CD14-positive monocyte (primary cell): ENCODE measurements at regions not wholly inside any gene's neighbourhood (a gene's known extent, or its start where the extent isn't known, plus 50 kb on each side); places are given as distances from the start of the nearest gene placed in this dataset.

Experiments used
- DNase-seq, 3 donors: peaks; one replicate each; pipeline ENCODE4 v3.0.0-alpha.2; 2011 to 2022
- H2AFZ ChIP-seq: 2 replicates; pipeline ENCODE4 v1.6.0; 2012; ENCODE audit warnings: mild to moderate bottlenecking, low read depth, low read length, inconsistent platforms; ENCODE audit not compliant: insufficient read depth, poor library complexity, severe bottlenecking
- H3K27ac ChIP-seq, 2 donors: 1 replicate in 1 of 2; 2 replicates in 1 of 2; pipeline ENCODE4 v1.5.1; 2012 to 2013; ENCODE audit warnings: low read length in 2 of 2, control low read depth in 1 of 2, inconsistent platforms in 1 of 2, low read depth in 1 of 2, mild to moderate bottlenecking in 1 of 2
- H3K27me3 ChIP-seq, 2 donors: one replicate each; pipeline versions ENCODE4 v1.6.0 to v1.6.1; 2011 to 2013; ENCODE audit warnings: low read length in 2 of 2; ENCODE audit not compliant: control insufficient read depth in 2 of 2, insufficient read depth in 2 of 2
- H3K36me3 ChIP-seq, 2 donors: replicated peaks in 1 of 2; 1 replicate in 1 of 2; 2 replicates in 1 of 2; pipeline versions ENCODE4 v1.5.1 to v1.6.1; 2012 to 2013; ENCODE audit warnings: low read length in 2 of 2, control low read depth in 1 of 2, inconsistent platforms in 1 of 2, mild to moderate bottlenecking in 1 of 2; ENCODE audit not compliant: insufficient read depth in 2 of 2, control insufficient read depth in 1 of 2
- H3K4me1 ChIP-seq, 2 donors: 1 replicate in 1 of 2; 2 replicates in 1 of 2; pipeline versions ENCODE4 v1.5.1 to v1.6.1; 2012 to 2013; ENCODE audit warnings: low read length in 2 of 2, control low read depth in 1 of 2, inconsistent platforms in 1 of 2, mild to moderate bottlenecking in 1 of 2, moderate library complexity in 1 of 2; ENCODE audit not compliant: insufficient read depth in 2 of 2, control insufficient read depth in 1 of 2
- H3K4me2 ChIP-seq: replicated peaks from 2 replicates; pipeline ENCODE3; 2012; ENCODE audit warnings: low read length, moderate library complexity, mild to moderate bottlenecking; ENCODE audit not compliant: poor library complexity, severe bottlenecking; ENCODE audit errors: extremely low read depth
- H3K4me3 ChIP-seq, 3 experiments: fragments of 200-600 bp in 1 of 3; sonication (generic) in 1 of 3; replicated peaks in 1 of 3; 1 replicate in 2 of 3; 2 replicates in 1 of 3; pipeline ENCODE4 v1.5.1; 2011 to 2013; ENCODE audit warnings: low read length in 3 of 3, mild to moderate bottlenecking in 3 of 3, control low read depth in 2 of 3, low read depth in 2 of 3, inconsistent platforms in 1 of 3, moderate library complexity in 1 of 3
- H3K79me2 ChIP-seq: 2 replicates; pipeline ENCODE4 v1.6.0; 2012; ENCODE audit warnings: mild to moderate bottlenecking, control low read depth, inconsistent platforms, low read length, moderate library complexity; ENCODE audit not compliant: insufficient read depth
- H3K9ac ChIP-seq: 2 replicates; pipeline ENCODE4 v1.6.0; 2017; ENCODE audit warnings: low read length, mild to moderate bottlenecking; ENCODE audit not compliant: insufficient read depth, poor library complexity, severe bottlenecking
- H3K9me3 ChIP-seq, 2 donors: replicated peaks in 1 of 2; 1 replicate in 1 of 2; 2 replicates in 1 of 2; pipeline versions ENCODE4 v1.5.1 to v1.6.1; 2012 to 2013; ENCODE audit warnings: low read length in 2 of 2, control low read depth in 1 of 2; ENCODE audit not compliant: control insufficient read depth in 1 of 2, insufficient read depth in 1 of 2
- H4K20me1 ChIP-seq: 2 replicates; pipeline ENCODE4 v1.6.0; 2012; ENCODE audit warnings: mild to moderate bottlenecking, low read length, control low read depth, moderate library complexity; ENCODE audit not compliant: insufficient read depth
- H3K27ac Mint-ChIP-seq, 7 donors: one replicate each; pipeline ENCODE4 v1.8.0; 2020; ENCODE audit warnings: mild to moderate bottlenecking in 7 of 7, mixed read lengths in 7 of 7, moderate library complexity in 6 of 7, inconsistent platforms in 2 of 7
- H3K27me3 Mint-ChIP-seq, 3 donors: one replicate each; pipeline ENCODE4 v1.8.0; 2021 to 2022; ENCODE audit warnings: low read depth in 3 of 3, mild to moderate bottlenecking in 3 of 3, mixed read lengths in 3 of 3, moderate library complexity in 3 of 3, inconsistent platforms in 1 of 3
- H3K36me3 Mint-ChIP-seq, 2 donors: one replicate each; pipeline ENCODE4 v1.8.0; 2020; ENCODE audit warnings: mixed read lengths in 2 of 2, inconsistent platforms in 1 of 2, mild to moderate bottlenecking in 1 of 2
- H3K4me1 Mint-ChIP-seq: one replicate; pipeline ENCODE4 v1.8.0; 2020; ENCODE audit warnings: mild to moderate bottlenecking, mixed read lengths
- H3K4me3 Mint-ChIP-seq, 2 donors: one replicate each; pipeline ENCODE4 v1.8.0; 2020; ENCODE audit warnings: mild to moderate bottlenecking in 2 of 2, mixed read lengths in 2 of 2, moderate library complexity in 1 of 2
- H3K9me3 Mint-ChIP-seq, 7 donors: one replicate each; pipeline ENCODE4 v1.8.0; 2020 to 2022; ENCODE audit warnings: mixed read lengths in 7 of 7, mild to moderate bottlenecking in 6 of 7, moderate library complexity in 6 of 7, inconsistent platforms in 2 of 7
- WGBS: methylation state at CpG from one replicate; pipeline ENCODE4 v1.1.5; 2013; ENCODE audit warnings: missing lambda C conversion rate; ENCODE audit not compliant: insufficient coverage; 5-methylcytosine and 5-hydroxymethylcytosine counted together
- intact Hi-C, 2 donors: fragments of 100-400 bp; cut with micrococcal nuclease; formaldehyde crosslinking; loops; one replicate each; pipeline versions ENCODE4 v1.15.0 to v1.15.1; 2023
- TF ChIP-seq, protein P1 (sequence below): fragments of 200-600 bp; IDR thresholded peaks from one replicate; pipeline ENCODE4 v1.8.0; 2022; ENCODE audit warnings: antibody characterized with exemption, mild to moderate bottlenecking

DNA sequence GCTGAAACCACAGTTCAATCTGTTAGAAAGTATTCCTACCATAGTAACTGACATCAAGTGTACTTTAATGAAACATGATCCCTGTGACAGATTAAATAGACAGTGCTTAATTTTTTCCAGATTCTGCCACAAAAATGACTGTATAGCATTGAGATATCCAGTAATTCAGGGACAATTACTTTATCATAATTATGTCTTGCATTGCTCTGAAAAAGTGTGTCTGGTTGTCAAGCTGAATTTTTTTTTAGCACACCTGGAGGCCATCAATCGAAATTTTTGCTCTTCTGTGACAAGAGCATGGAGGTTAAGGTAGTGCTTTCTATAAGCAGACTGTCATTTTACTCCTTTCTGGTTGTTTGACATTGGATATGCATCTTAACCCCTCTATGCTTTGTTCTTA, 1083.8 kb upstream of the NRXN1 start:
- Mint-ChIP-seq H3K4me1 (no peaks in the 10 kb centered on the region), H3K36me3 (no peaks in the 10 kb centered on the region), H3K4me3 (no peak overlapping the region), H3K27me3 (peaks cover 0 to 2% (median 0%) of the 10 kb centered on the region in 3 donors), H3K27ac (no peak overlapping the region), H3K9me3 (peaks cover 0 to 5% (median 0%) of the 10 kb centered on the region in 7 donors)
- Histone ChIP-seq H3K79me2 (no peaks in the 10 kb centered on the region), H3K4me3 (no peak overlapping the region), H4K20me1 (no peaks in the 10 kb centered on the region), H3K27me3 (no peaks in the 10 kb centered on the region), H2AFZ (no peak overlapping the region), H3K9ac (no peak overlapping the region), H3K36me3 (no peaks in the 10 kb centered on the region), H3K9me3 (peaks cover 0 to 9% of the 10 kb centered on the region in 2 donors), H3K4me2 (no peak overlapping the region), H3K4me1 (no peaks in the 10 kb centered on the region), H3K27ac (no peak overlapping the region)
- no peak for DNase-seq
- TF ChIP-seq, protein P1, sequence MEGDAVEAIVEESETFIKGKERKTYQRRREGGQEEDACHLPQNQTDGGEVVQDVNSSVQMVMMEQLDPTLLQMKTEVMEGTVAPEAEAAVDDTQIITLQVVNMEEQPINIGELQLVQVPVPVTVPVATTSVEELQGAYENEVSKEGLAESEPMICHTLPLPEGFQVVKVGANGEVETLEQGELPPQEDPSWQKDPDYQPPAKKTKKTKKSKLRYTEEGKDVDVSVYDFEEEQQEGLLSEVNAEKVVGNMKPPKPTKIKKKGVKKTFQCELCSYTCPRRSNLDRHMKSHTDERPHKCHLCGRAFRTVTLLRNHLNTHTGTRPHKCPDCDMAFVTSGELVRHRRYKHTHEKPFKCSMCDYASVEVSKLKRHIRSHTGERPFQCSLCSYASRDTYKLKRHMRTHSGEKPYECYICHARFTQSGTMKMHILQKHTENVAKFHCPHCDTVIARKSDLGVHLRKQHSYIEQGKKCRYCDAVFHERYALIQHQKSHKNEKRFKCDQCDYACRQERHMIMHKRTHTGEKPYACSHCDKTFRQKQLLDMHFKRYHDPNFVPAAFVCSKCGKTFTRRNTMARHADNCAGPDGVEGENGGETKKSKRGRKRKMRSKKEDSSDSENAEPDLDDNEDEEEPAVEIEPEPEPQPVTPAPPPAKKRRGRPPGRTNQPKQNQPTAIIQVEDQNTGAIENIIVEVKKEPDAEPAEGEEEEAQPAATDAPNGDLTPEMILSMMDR = no peak
- intact Hi-C loops = no loop called here
- WGBS = no CpG with 5 or more reads among the region's 1 CpG

DNA sequence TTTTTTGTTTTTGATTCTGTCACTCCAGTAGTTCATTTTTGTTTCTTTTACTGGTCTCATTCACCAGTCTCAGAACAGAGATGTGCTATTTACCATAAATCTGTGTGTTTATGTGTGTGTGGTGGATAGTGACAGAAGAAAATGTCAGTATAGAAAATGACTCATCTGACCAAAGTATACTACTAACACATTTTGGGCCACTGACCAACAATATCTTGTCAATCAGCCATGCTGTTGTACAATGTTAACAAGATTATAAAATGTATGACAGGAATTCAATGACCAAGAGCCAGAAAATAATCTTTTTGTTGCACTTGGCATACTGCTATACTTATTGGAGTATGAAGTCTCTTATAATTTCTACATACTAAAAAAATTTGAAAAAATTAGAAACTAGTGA, 1081.4 kb upstream of the NRXN1 start:
- Histone ChIP-seq H3K27me3 (no peaks in the 10 kb centered on the region), H3K36me3 (no peaks in the 10 kb centered on the region), H3K9me3 (peaks cover under 1 to 9% of the 10 kb centered on the region in 2 donors), H3K27ac (no peak overlapping the region), H3K79me2 (no peaks in the 10 kb centered on the region), H4K20me1 (no peaks in the 10 kb centered on the region), H3K4me3 (no peak overlapping the region), H2AFZ (no peak overlapping the region), H3K4me1 (no peaks in the 10 kb centered on the region), H3K9ac (no peak overlapping the region), H3K4me2 (no peak overlapping the region)
- Mint-ChIP-seq H3K36me3 (no peaks in the 10 kb centered on the region), H3K4me3 (no peak overlapping the region), H3K9me3 (peaks cover 0 to 9% (median 0%) of the 10 kb centered on the region in 7 donors), H3K27ac (no peak overlapping the region), H3K27me3 (no peaks in the 10 kb centered on the region), H3K4me1 (no peaks in the 10 kb centered on the region)
- no peak for DNase-seq
- intact Hi-C loops = no loop called here
- TF ChIP-seq, protein P1 = no peak
